ENCODE measurements at regions not wholly inside any gene's neighbourhood (a gene's known extent, or its start where the extent isn't known, plus 50 kb on each side); places are given as distances from the start of the nearest gene placed in this dataset.

DNA sequence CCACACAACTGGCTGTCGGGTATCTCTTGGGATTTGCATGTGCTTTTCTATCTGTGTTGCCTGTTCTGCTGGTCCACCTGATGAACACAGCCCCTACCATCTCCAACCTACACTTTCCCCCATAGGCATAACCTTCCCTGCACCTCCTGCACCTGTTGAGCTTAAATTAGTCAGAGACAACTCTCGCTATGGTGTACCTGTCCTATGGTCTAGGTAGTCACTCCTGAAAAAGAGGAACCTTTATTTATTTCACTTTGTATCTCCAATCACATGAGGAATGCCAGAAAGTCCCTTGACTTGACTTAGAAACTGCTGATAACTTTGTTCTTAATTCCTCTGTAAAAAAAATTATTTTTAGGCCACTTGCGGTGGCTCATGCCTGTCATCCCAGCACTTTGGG lies 338.1 kb downstream of the DHRSX start:
- CTCF ChIA-PET (ENCODE audit: low intra/inter-chr PET ratio, low total read pairs), result no interaction called here
- Histone ChIP-seq H3K4me3 (replicated peaks in 1 of 3; ENCODE audit: insufficient read depth in 1 of 3, low read depth in 2 of 3, low read length in 3 of 3) (no peak overlapping the region), H2AFZ (ENCODE audit: low read length) (no peak overlapping the region), H3K9me3 (ENCODE audit: low read length) (no peaks in the 10 kb centered on the region), H4K20me1 (ENCODE audit: insufficient read depth, low read length) (no peaks in the 10 kb centered on the region), H3K4me2 (ENCODE audit: low read depth, low read length) (no peak overlapping the region), H3K4me1 (ENCODE audit: insufficient read depth, low read length) (no peaks in the 10 kb centered on the region), H3K36me3 (replicated peaks in 1 of 2; ENCODE audit: control insufficient read depth in 1 of 2, insufficient read depth in 2 of 2, low read length in 2 of 2) (no peaks in the 10 kb centered on the region), H3K27me3 (ENCODE audit: control insufficient read depth in 1 of 2, insufficient read depth in 2 of 2, low read length in 2 of 2) (no peaks in the 10 kb centered on the region), H3K9ac (ENCODE audit: insufficient read depth, low read depth, low read length) (no peak overlapping the region), H3K79me2 (ENCODE audit: insufficient read depth, low read length) (no peaks in the 10 kb centered on the region), H3K27ac (ENCODE audit: extremely low read length, insufficient read depth, low read length) (no peak overlapping the region)
- no peak for ATAC-seq
- WGBS (ENCODE audit: low lambda C conversion rate), result 43% methylated on average over 3 of the region's 3 CpGs
- intact Hi-C loops (cut with micrococcal nuclease; ENCODE audit: unreplicated experiment) (no loop called here), in situ Hi-C loops (cut with HindIII; ENCODE audit: extremely low pct_ligation_motif_present, low pct_unique_long_range_greater_than_20kb) (no loop called here)
- POLR2A ChIA-PET, result no interaction called here
- FAIRE-seq, result no peak
- no peak for DNase-seq (ENCODE audit: low spot score)
- BruUV-seq (replicated peaks), result no TSS peak
- TF ChIP-seq ZFP62 (CRISPR knock-in tag; IDR thresholded peaks at IDR 0.05) (no peak), ZNF124 (CRISPR knock-in tag; IDR thresholded peaks at IDR 0.05) (no peak), ATF1 (CRISPR knock-in tag; IDR thresholded peaks at IDR 0.05) (no peak), SMYD3 (CRISPR knock-in tag; IDR thresholded peaks at IDR 0.05) (no peak), ZNF468 (CRISPR knock-in tag; IDR thresholded peaks at IDR 0.05) (no peak), KDM6A (CRISPR knock-in tag; IDR thresholded peaks at IDR 0.05; ENCODE audit: low read depth) (no peak), SAP130 (CRISPR knock-in tag; IDR thresholded peaks at IDR 0.05; ENCODE audit: low read depth) (no peak), NFATC3 (CRISPR knock-in tag; IDR thresholded peaks at IDR 0.05) (no peak), REL (CRISPR knock-in tag; conservative IDR thresholded peaks at IDR 0.05) (no peak), HCFC1 (IDR thresholded peaks at IDR 0.05; ENCODE audit: low read depth, low read length) (no peak), ZNF557 (CRISPR knock-in tag; IDR thresholded peaks at IDR 0.05) (no peak)
- TF ChIP-seq, protein P1, sequence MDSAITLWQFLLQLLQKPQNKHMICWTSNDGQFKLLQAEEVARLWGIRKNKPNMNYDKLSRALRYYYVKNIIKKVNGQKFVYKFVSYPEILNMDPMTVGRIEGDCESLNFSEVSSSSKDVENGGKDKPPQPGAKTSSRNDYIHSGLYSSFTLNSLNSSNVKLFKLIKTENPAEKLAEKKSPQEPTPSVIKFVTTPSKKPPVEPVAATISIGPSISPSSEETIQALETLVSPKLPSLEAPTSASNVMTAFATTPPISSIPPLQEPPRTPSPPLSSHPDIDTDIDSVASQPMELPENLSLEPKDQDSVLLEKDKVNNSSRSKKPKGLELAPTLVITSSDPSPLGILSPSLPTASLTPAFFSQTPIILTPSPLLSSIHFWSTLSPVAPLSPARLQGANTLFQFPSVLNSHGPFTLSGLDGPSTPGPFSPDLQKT (CRISPR knock-in tag; IDR thresholded peaks at IDR 0.05; ENCODE audit: borderline replicate concordance), result no peak
- TF ChIP-seq, protein P2, sequence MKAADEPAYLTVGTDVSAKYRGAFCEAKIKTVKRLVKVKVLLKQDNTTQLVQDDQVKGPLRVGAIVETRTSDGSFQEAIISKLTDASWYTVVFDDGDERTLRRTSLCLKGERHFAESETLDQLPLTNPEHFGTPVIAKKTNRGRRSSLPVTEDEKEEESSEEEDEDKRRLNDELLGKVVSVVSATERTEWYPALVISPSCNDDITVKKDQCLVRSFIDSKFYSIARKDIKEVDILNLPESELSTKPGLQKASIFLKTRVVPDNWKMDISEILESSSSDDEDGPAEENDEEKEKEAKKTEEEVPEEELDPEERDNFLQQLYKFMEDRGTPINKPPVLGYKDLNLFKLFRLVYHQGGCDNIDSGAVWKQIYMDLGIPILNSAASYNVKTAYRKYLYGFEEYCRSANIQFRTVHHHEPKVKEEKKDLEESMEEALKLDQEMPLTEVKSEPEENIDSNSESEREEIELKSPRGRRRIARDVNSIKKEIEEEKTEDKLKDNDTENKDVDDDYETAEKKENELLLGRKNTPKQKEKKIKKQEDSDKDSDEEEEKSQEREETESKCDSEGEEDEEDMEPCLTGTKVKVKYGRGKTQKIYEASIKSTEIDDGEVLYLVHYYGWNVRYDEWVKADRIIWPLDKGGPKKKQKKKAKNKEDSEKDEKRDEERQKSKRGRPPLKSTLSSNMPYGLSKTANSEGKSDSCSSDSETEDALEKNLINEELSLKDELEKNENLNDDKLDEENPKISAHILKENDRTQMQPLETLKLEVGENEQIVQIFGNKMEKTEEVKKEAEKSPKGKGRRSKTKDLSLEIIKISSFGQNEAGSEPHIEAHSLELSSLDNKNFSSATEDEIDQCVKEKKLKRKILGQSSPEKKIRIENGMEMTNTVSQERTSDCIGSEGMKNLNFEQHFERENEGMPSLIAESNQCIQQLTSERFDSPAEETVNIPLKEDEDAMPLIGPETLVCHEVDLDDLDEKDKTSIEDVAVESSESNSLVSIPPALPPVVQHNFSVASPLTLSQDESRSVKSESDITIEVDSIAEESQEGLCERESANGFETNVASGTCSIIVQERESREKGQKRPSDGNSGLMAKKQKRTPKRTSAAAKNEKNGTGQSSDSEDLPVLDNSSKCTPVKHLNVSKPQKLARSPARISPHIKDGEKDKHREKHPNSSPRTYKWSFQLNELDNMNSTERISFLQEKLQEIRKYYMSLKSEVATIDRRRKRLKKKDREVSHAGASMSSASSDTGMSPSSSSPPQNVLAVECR (CRISPR knock-in tag; IDR thresholded peaks at IDR 0.05; ENCODE audit: borderline replicate concordance), result no peak
- TF ChIP-seq, protein P3, sequence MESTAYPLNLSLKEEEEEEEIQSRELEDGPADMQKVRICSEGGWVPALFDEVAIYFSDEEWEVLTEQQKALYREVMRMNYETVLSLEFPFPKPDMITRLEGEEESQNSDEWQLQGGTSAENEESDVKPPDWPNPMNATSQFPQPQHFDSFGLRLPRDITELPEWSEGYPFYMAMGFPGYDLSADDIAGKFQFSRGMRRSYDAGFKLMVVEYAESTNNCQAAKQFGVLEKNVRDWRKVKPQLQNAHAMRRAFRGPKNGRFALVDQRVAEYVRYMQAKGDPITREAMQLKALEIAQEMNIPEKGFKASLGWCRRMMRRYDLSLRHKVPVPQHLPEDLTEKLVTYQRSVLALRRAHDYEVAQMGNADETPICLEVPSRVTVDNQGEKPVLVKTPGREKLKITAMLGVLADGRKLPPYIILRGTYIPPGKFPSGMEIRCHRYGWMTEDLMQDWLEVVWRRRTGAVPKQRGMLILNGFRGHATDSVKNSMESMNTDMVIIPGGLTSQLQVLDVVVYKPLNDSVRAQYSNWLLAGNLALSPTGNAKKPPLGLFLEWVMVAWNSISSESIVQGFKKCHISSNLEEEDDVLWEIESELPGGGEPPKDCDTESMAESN (CRISPR knock-in tag; conservative IDR thresholded peaks at IDR 0.05), result no peak
- TF ChIP-seq, protein P4, sequence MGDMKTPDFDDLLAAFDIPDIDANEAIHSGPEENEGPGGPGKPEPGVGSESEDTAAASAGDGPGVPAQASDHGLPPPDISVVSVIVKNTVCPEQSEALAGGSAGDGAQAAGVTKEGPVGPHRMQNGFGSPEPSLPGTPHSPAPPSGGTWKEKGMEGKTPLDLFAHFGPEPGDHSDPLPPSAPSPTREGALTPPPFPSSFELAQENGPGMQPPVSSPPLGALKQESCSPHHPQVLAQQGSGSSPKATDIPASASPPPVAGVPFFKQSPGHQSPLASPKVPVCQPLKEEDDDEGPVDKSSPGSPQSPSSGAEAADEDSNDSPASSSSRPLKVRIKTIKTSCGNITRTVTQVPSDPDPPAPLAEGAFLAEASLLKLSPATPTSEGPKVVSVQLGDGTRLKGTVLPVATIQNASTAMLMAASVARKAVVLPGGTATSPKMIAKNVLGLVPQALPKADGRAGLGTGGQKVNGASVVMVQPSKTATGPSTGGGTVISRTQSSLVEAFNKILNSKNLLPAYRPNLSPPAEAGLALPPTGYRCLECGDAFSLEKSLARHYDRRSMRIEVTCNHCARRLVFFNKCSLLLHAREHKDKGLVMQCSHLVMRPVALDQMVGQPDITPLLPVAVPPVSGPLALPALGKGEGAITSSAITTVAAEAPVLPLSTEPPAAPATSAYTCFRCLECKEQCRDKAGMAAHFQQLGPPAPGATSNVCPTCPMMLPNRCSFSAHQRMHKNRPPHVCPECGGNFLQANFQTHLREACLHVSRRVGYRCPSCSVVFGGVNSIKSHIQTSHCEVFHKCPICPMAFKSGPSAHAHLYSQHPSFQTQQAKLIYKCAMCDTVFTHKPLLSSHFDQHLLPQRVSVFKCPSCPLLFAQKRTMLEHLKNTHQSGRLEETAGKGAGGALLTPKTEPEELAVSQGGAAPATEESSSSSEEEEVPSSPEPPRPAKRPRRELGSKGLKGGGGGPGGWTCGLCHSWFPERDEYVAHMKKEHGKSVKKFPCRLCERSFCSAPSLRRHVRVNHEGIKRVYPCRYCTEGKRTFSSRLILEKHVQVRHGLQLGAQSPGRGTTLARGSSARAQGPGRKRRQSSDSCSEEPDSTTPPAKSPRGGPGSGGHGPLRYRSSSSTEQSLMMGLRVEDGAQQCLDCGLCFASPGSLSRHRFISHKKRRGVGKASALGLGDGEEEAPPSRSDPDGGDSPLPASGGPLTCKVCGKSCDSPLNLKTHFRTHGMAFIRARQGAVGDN (CRISPR knock-in tag; IDR thresholded peaks at IDR 0.05), result no peak

All from HepG2 (cell line).